Karpas-422 (cell line): ENCODE measurements at regions not wholly inside any gene's neighbourhood (a gene's known extent, or its start where the extent isn't known, plus 50 kb on each side); places are given as distances from the start of the nearest gene placed in this dataset.

Experiments
- DNase-seq: peaks from one replicate; pipeline ENCODE4 v3.0.0-alpha.2; 2015
- H2AFZ ChIP-seq: fragments of 200-600 bp; sonication (generic); 2 replicates; pipeline ENCODE4 v1.6.1; 2014; ENCODE audit warnings: antibody characterized with exemption, low read length, mixed read lengths
- H3K27ac ChIP-seq: fragments of 200-600 bp; sonication (generic); 2 replicates; pipeline ENCODE4 v1.5.1; 2014; ENCODE audit warnings: mild to moderate bottlenecking, low read length, moderate library complexity
- H3K27me3 ChIP-seq: fragments of 200-600 bp; sonication (generic); 2 replicates; pipeline ENCODE4 v1.6.1; 2014; ENCODE audit warnings: low read length, mixed read lengths
- H3K36me3 ChIP-seq: fragments of 200-600 bp; sonication (generic); 2 replicates; pipeline ENCODE4 v1.6.1; 2014; ENCODE audit warnings: low read length, mixed read lengths; ENCODE audit not compliant: insufficient read depth
- H3K4me1 ChIP-seq: fragments of 200-600 bp; sonication (generic); 2 replicates; pipeline ENCODE4 v1.6.1; 2014; ENCODE audit warnings: mild to moderate bottlenecking, low read length, mixed read lengths
- H3K4me2 ChIP-seq: fragments of 200-600 bp; sonication (generic); 2 replicates; pipeline ENCODE4 v1.6.1; 2014; ENCODE audit warnings: low read length, low read depth, mild to moderate bottlenecking; ENCODE audit not compliant: poor library complexity, severe bottlenecking
- H3K4me3 ChIP-seq: fragments of 200-600 bp; sonication (generic); 2 replicates; pipeline ENCODE4 v1.5.1; 2014; ENCODE audit warnings: mild to moderate bottlenecking, antibody characterized with exemption, low read length, mixed read lengths
- H3K79me2 ChIP-seq: fragments of 200-600 bp; sonication (generic); 2 replicates; pipeline ENCODE4 v1.6.1; 2014; ENCODE audit warnings: mild to moderate bottlenecking, low read length, mixed read lengths
- H3K9ac ChIP-seq: fragments of 200-600 bp; sonication (generic); 2 replicates; pipeline ENCODE4 v1.6.0; 2014; ENCODE audit warnings: low read length
- H3K9me2 ChIP-seq: fragments of 200-600 bp; sonication (generic), shearing (Covaris generic); replicated peaks from 2 replicates; pipeline ENCODE4 v1.6.0; 2014; ENCODE audit warnings: mild to moderate bottlenecking, low read length, moderate library complexity; ENCODE audit not compliant: insufficient read depth
- H3K9me3 ChIP-seq: fragments of 300-700, 200-600 bp; sonication (generic); 2 replicates; pipeline ENCODE4 v1.6.1; 2014; ENCODE audit warnings: low read length, mixed read lengths
- H4K20me1 ChIP-seq: fragments of 200-600 bp; sonication (generic); 2 replicates; pipeline ENCODE4 v1.6.1; 2014; ENCODE audit warnings: mild to moderate bottlenecking, antibody characterized with exemption, low read length, low read depth; ENCODE audit not compliant: insufficient read depth

GRCh38 chr5:173496883-173497255 is 119.6 kb downstream of the BOD1 start:
- Histone ChIP-seq H3K27me3 (no peaks in the 10 kb centered on the region), H3K4me3 (no peak overlapping the region), H3K4me2 (no peak overlapping the region), H3K9me2 (no peaks in the 10 kb centered on the region), H3K9ac (no peak overlapping the region), H3K4me1 (no peaks in the 10 kb centered on the region), H3K79me2 (no peaks in the 10 kb centered on the region), H3K9me3 (no peaks in the 10 kb centered on the region), H3K27ac (no peak overlapping the region), H3K36me3 (no peaks in the 10 kb centered on the region), H4K20me1 (no peaks in the 10 kb centered on the region), H2AFZ (no peak overlapping the region)
- no peak for DNase-seq

- no peak overlapping the region for H3K9ac ChIP-seq
- no peak for DNase-seq
Measured at GRCh38 chr5:173496129-173496882, 120.1 kb downstream of the BOD1 start.

GRCh38 chr5:173495225-173495904 is 121.1 kb downstream of the BOD1 start:
- H4K20me1 ChIP-seq = no peaks in the 10 kb centered on the region
- no peaks in the 10 kb centered on the region for H3K27me3 ChIP-seq
- no peaks in the 10 kb centered on the region for H3K9me3 ChIP-seq
- H3K36me3 ChIP-seq = no peaks in the 10 kb centered on the region
- no peak overlapping the region for H3K27ac ChIP-seq
- H3K4me1 ChIP-seq = no peaks in the 10 kb centered on the region
- H3K4me3 ChIP-seq = no peak overlapping the region
- no peak overlapping the region for H3K4me2 ChIP-seq
- DNase-seq = no peak
- H3K9me2 ChIP-seq = no peaks in the 10 kb centered on the region
- H3K9ac ChIP-seq = no peak overlapping the region
- H2AFZ ChIP-seq = no peak overlapping the region
- no peaks in the 10 kb centered on the region for H3K79me2 ChIP-seq

More at GRCh38 chr5:173496129-173496882, 120.1 kb downstream of the BOD1 start:
- no peak overlapping the region for H3K27ac ChIP-seq
- H3K9me2 ChIP-seq = no peaks in the 10 kb centered on the region
- no peaks in the 10 kb centered on the region for H3K79me2 ChIP-seq
- H3K4me2 ChIP-seq = no peak overlapping the region
- no peaks in the 10 kb centered on the region for H3K4me1 ChIP-seq
- no peak overlapping the region for H3K4me3 ChIP-seq
- no peaks in the 10 kb centered on the region for H3K36me3 ChIP-seq
- no peaks in the 10 kb centered on the region for H4K20me1 ChIP-seq
- H2AFZ ChIP-seq = no peak overlapping the region
- no peaks in the 10 kb centered on the region for H3K27me3 ChIP-seq
- H3K9me3 ChIP-seq = no peaks in the 10 kb centered on the region

GRCh38 chr5:173494446-173494845 is 122.0 kb downstream of the BOD1 start:
- Histone ChIP-seq H4K20me1 (no peaks in the 10 kb centered on the region), H3K79me2 (no peaks in the 10 kb centered on the region), H3K4me3 (no peak overlapping the region), H2AFZ (no peak overlapping the region), H3K27ac (no peak overlapping the region), H3K9ac (no peak overlapping the region), H3K4me1 (no peaks in the 10 kb centered on the region), H3K9me2 (no peaks in the 10 kb centered on the region), H3K4me2 (no peak overlapping the region), H3K9me3 (no peaks in the 10 kb centered on the region), H3K27me3 (no peaks in the 10 kb centered on the region), H3K36me3 (no peaks in the 10 kb centered on the region)
- DNase-seq = no peak

- no peaks in the 10 kb centered on the region for H3K79me2 ChIP-seq
- H3K4me3 ChIP-seq = no peak overlapping the region
- no peaks in the 10 kb centered on the region for H3K27me3 ChIP-seq
- no peak overlapping the region for H3K4me2 ChIP-seq
- H3K4me1 ChIP-seq = no peaks in the 10 kb centered on the region
- H3K9ac ChIP-seq = no peak overlapping the region
- no peak overlapping the region for H3K27ac ChIP-seq
- no peaks in the 10 kb centered on the region for H3K9me2 ChIP-seq
- DNase-seq = no peak
- H2AFZ ChIP-seq = no peak overlapping the region
- H3K9me3 ChIP-seq = no peaks in the 10 kb centered on the region
- H3K36me3 ChIP-seq = no peaks in the 10 kb centered on the region
- no peaks in the 10 kb centered on the region for H4K20me1 ChIP-seq
Measured at GRCh38 chr5:173493846-173494245, 122.6 kb downstream of the BOD1 start.

GRCh38 chr5:173493040-173493439 is 123.4 kb downstream of the BOD1 start:
- H3K9me3 ChIP-seq = no peaks in the 10 kb centered on the region
- no peak overlapping the region for H3K4me3 ChIP-seq
- H3K4me2 ChIP-seq = no peak overlapping the region
- no peaks in the 10 kb centered on the region for H3K79me2 ChIP-seq
- no peaks in the 10 kb centered on the region for H3K9me2 ChIP-seq
- H4K20me1 ChIP-seq = no peaks in the 10 kb centered on the region
- H3K27ac ChIP-seq = no peak overlapping the region
- H3K27me3 ChIP-seq = no peaks in the 10 kb centered on the region
- H2AFZ ChIP-seq = no peak overlapping the region
- no peak for DNase-seq
- H3K9ac ChIP-seq = no peak overlapping the region
- H3K36me3 ChIP-seq = no peaks in the 10 kb centered on the region
- no peaks in the 10 kb centered on the region for H3K4me1 ChIP-seq

- no peak for DNase-seq
Measured at GRCh38 chr5:173490681-173491080, 125.8 kb downstream of the BOD1 start.

GRCh38 chr5:173488144-173488543 is 128.3 kb downstream of the BOD1 start:
- no peak overlapping the region for H3K4me2 ChIP-seq
- H4K20me1 ChIP-seq = no peaks in the 10 kb centered on the region
- H2AFZ ChIP-seq = no peak overlapping the region
- no peaks in the 10 kb centered on the region for H3K4me1 ChIP-seq
- no peak overlapping the region for H3K27ac ChIP-seq
- no peaks in the 10 kb centered on the region for H3K27me3 ChIP-seq
- H3K79me2 ChIP-seq = no peaks in the 10 kb centered on the region
- no peaks in the 10 kb centered on the region for H3K9me2 ChIP-seq
- no peak for DNase-seq
- H3K4me3 ChIP-seq = no peak overlapping the region
- H3K36me3 ChIP-seq = no peaks in the 10 kb centered on the region
- H3K9ac ChIP-seq = no peak overlapping the region
- no peaks in the 10 kb centered on the region for H3K9me3 ChIP-seq

More at GRCh38 chr5:173490681-173491080, 125.8 kb downstream of the BOD1 start:
- Histone ChIP-seq H3K9me3 (no peaks in the 10 kb centered on the region), H3K4me1 (no peaks in the 10 kb centered on the region), H3K4me2 (no peak overlapping the region), H3K27ac (no peak overlapping the region), H3K4me3 (no peak overlapping the region), H3K79me2 (no peaks in the 10 kb centered on the region), H4K20me1 (no peaks in the 10 kb centered on the region), H2AFZ (no peak overlapping the region), H3K9ac (no peak overlapping the region), H3K27me3 (no peaks in the 10 kb centered on the region), H3K36me3 (no peaks in the 10 kb centered on the region), H3K9me2 (no peaks in the 10 kb centered on the region)
